Inflammatory macrophage treated with lipopolysaccharide for 1 hour (primary cell): ENCODE measurements at regions not wholly inside any gene's neighbourhood (a gene's known extent, or its start where the extent isn't known, plus 50 kb on each side); places are given as distances from the start of the nearest gene placed in this dataset.
"Not testable (repeated sequence)": the region's sequence is repeated elsewhere in the genome, so short reads cannot be mapped to it uniquely, and the experiment has no call there.

Source experiments
- DNase-seq, 2 donors: peaks; one replicate each; pipeline ENCODE4 v3.0.0-alpha.2; 2020 to 2022

DNA sequence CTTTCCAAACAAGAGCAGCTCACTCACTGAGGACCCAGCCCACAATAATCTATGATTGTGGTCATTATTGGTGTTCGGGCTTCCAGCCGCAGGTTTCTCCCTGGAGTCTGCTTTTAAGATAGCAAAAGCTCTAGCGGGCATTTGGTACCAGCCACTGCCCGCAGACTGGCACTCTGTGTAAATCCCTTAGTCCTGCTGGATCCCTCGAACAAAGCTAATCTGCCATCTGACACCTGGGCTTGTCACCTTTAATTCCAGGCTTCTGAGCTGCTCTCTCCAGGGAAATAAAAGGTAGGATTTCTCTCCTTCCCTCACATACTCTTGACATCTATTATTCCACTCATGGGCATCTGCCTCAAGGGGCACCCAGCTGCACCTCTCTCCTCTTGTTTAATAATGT lies 158.7 kb downstream of the PDCD6IP start:
- DNase-seq: no peak

DNA sequence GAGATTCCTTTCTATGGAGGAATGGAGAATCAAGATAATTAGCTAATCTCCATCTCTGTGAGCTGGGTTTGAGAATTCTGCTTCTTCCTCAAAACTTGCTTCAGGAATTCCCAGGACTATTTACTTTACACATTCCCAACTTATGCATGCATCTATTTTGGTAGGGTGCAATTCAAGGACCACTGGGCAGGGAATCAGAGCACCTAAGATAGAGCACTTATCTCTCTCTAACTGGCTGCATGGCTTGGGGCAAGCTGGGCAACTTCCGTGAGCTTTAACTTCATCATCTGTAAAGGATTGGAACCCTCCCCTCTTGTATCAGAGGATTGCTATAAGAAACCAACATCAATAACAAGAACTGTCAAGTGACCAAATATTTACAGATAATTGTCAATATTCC lies 160.2 kb downstream of the PDCD6IP start:
- no peak for DNase-seq

DNA sequence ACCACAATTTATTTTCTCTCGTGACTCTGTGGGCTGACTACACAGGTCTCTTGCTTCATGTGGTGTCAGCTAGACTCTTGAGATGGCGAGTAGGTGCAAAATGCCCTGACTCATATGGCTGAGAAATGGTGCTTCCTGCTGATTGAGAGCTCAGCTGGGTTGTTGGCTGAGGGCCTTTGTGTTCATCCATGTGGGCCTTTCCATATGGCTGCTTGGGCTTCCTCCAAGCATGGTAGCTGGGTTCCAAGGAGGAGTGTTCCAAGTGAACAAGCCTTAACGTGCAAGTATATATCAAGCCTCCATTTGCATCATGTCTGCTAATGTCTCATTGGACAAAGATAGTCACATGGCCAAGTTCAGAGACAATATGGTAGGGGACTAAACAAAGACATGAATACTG lies 164.0 kb downstream of the PDCD6IP start:
- no peak for DNase-seq

DNA sequence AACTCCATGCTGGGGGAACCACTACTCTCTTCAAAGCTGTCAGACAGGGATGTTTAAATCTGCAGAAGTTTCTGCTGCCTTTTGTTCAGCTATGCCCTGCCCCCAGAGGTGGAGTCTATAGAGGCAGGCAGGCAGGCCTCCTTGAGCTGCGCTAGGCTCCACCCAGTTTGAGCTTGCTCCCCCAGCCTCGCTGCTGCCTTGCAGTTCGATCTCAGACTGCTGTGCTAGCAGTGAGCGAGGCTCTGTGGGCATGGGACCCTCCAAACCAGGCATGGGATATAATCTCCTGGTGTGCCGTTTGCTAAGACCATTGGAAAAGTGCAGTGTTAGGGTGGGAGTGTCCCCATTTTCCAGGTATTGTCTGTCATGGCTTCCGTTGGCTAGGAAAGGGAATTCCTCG lies 171.8 kb downstream of the PDCD6IP start:
- not testable (repeated sequence) for DNase-seq

DNA sequence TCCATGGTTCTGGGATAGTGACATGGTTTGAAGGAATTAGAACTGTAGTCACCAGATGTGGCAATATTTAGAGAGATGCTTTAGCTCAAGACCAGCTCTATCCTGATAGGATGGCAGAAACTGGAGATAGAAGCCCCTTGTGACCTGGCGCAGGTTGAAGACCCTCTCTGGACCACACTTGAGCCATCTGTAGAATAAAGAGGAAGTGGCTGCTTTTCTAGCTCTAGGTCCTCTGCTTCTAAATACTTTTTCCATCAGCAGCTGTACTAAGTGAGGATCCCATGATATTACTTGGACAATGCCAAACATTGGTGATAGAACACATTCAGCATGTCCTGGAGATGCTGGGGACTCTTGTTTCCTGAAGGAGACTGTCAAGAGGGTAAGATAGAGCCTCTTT lies 172.6 kb downstream of the PDCD6IP start:
- no peak for DNase-seq

DNA sequence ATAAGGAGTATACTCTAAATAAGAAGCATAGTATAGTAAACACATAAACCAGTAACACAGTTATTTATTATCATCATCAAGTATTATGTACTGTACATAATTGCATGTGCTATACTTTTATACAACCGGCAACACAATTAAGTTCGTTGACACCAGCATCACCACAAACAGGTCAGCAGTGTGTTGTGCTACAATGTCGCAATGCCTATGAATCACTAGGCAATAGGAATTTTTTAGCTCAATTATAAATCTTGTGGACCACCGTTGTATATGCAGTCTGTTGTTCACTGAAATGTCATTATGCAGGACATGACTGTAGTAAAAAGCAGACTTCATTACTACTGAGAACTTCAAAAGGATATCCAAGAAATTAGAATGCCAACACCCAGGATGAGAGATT lies 177.0 kb downstream of the PDCD6IP start:
- no peak for DNase-seq

DNA sequence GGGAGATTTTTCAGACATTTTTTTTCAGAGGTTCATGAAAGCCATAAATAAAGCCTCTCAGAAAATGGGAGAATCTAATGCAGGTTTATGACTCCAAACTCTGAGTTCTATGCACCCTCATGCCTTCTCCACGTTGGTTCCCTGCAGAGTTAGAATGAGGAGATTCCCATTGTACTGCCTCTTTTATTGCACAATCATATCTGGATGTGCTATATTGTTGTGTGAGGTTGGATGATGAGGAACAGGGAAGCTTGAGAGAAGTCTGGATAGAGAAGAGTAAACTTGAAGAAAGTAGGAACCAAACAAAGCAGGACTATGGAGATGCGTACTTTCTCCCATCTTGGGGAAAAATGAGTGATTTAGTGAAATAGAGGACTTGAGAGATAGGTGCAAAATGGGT lies 178.8 kb downstream of the PDCD6IP start:
- no peak for DNase-seq

DNA sequence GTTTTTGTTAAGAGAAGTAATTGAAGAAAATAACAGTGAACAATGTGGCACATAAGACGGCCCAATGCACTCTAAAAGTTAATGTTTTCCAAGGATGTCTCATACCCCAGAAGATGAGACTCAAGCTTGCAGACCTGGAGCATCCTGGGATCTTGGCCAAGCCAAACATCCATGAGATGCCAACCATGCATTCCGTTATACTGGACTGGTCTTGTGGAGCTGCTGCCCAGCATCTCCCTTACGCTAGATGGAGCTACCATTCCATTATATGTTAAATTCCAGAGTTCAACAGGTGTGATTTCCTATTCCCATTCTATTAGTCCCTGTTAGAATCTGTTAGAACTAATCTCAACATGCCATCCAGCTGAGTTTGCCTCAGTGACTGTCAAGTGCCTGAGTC lies 181.8 kb downstream of the PDCD6IP start:
- no peak for DNase-seq

DNA sequence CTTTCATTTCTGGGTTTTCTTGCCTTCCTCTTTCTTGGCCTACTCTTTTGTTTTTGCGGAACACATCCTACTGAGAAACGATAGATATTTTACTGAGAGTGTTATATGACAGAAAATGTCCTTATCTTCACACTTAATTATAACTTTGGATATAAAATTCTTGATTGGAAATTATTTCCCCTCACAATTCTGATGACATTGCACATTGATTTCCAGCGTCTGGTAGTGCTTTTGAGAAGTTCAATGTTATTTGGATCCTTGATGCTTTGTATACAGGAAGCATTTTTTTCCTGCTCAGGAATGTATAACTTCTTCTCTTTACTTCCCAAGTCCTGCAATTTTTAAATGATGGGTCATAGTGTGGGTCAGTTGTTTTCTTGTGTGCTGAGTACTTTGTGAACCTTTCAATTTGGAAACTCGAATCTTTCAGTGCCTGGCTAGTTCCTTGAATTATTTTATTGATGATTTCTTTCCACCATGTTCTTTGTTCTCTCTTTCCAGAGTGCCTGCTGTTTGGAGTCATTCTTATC lies 183.9 kb downstream of the PDCD6IP start:
- DNase-seq: no peak

DNA sequence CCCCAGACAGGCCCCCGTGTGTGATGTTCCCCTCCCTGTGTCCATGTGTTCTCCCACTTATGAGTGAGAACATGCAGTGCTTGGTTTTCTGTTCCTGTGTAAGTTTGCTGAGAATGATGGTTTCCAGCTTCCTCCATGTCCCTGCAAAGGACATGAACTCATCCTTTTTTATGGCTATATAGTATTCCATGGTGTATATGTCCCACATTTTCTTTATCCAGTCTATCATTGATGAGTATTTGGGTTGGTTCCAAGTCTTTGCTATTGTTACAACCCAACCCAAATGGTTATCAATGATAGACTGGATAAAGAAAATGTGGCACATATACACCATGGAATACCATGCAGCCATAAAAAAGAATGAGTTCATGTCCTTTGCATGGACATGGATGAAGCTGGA lies 184.5 kb downstream of the PDCD6IP start:
- not testable (repeated sequence) for DNase-seq

DNA sequence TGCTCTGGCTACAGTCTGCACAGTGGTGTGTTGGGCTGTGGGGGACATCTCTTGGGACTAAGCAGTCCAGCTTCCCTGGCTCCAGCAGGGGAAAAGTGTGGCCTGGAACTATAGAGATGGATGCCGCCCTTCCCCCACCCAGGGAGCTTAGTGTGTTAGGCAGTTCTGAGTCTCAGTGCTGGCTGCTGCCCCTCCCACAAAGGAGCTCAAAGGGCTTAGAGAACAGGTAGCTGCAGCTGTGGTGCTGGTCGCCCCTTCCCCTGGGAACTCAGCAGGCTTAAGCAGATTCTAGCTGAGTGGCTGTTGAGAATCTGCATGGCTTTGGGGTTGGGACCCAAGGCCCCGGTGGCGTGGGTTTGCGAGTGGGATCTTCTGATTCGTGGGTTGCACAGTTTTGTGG lies 190.8 kb downstream of the PDCD6IP start:
- DNase-seq: no peak

DNA sequence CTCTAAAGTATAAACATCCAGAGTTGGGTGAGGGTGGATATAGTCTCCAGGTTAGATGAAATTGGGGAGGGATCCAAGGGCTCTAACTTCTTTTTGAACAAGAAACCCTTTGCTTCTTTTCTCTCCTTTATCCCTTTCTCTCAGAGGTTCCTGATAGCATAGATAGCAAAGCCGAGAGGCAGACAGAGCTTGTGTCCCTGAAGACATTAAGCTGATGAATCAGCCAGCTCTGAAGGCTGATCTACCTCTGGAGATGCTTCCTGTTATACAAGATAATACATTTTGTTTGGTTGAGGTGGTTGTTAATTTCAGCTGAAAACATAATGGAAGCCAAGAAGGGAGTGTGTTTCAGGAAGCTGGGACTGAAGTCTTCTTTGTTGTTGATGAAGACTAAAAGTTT lies 193.2 kb downstream of the PDCD6IP start:
- DNase-seq: no peak

DNA sequence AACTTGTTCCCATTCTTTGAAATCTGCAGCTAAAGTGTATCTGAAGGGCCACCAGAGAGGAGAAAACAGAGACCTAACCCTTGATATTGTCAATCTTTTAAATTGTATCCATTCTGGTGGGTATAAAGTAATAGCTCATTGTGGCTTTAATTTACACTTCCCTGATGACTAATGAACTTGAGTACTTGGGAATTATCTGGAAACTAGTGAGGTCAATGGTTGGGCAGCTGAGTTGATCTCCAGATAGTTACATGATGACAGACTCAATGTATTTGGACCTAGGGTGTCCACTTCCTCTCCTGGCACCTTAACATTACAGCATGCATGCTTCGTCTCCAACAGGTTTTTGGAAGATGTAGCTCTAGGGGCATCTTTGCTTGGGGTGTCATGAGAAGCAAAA lies 195.2 kb downstream of the PDCD6IP start:
- DNase-seq: no peak

DNA sequence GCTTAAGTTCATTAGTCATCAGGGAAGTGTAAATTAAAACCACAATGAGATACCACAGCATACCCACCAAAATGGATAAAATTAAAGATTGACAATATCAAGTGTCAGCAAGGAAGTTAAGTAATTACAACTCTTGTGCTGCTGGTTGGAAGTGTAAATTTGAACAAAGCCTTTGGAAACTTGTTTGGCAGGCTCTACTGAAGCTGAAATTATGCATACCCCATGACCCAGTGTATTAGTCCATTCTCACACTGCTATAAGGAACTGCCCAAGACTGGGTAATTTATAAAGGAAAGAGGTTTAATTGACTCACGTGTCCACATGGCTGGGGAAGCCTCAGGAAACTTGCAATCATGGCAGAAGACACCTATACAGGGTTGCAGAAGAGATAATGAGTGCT lies 196.1 kb downstream of the PDCD6IP start:
- DNase-seq: no peak

DNA sequence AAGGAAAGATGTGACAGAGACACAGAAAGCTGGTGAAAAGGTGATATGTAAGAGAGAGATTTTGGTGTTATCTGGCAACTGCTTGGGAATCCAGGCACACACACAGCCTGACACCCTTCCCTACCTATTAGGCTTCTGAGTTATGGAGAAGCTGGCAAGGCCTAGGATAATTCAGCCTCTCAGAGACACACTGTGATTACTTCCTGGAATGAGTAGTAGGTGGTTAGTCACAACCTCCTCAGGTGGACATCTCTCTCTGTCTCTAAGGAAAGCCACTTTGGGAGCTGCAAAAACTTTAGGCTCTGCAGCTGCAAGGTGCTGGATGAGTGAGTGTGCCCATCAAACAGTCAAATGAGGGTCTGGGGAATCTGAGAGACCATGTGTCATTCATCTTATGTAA lies 201.9 kb downstream of the PDCD6IP start:
- DNase-seq: no peak

DNA sequence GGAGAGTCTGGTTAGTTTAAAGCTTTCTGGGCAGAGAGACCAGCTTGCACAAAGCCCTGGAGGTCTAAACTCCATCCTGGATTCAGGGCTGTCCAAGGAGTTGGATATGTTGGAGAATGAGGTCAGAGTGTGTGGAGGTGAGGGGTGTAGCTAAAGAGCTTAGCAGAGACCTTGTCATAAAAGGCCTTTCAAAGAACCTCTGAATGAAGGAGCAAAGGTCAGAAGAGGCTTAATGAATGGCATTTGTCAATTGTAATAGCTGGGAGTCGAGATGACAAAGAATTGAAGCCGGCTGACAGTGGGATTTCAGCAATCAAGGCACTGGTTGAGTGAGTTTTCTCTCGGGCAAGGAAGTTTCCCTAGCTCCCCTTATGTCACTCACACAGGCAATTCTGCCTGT lies 202.6 kb downstream of the PDCD6IP start:
- no peak for DNase-seq

DNA sequence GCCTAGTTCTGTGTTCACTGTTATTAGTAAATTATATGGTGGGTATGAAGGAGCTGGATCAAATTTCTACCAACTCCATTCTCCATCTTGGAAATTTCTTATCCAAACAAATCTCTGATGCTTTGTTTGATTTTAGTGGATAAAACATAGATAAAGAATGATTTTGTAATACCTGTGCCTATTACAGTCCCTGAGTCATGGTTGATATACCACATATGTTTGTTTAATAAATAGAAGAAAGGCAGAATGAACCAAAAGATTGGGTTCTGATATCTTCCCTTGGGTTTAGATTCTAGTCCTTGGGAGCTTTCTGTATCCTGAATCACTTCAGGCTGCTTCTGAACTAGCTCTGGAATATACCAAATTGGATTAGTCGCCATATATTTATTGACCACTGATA lies 203.6 kb downstream of the PDCD6IP start:
- no peak for DNase-seq

DNA sequence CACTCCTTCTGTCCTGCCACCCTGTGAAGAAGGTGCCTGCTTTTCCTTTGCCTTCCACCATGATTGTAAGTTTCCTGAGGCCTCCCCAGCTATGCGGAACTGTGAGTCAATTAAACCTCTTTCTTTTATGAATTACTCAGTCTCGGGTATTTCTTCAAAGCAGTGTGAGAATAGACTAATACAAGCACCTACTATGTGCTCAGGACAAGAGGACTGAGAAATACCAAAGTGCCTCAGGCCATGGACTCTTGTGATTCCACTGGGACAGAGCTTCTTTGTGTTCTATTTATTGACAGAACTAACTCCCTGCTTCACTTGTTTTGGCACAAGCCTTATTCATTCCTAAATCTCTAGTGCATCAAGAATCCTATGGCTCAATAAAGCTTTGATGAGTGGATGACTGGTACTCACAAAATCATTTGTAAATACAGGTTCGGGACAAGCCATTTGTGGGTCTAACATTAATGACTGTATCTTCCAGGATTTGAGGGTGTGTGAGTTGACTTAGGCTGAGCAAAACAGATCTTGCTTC lies 204.2 kb downstream of the PDCD6IP start:
- DNase-seq: no peak

DNA sequence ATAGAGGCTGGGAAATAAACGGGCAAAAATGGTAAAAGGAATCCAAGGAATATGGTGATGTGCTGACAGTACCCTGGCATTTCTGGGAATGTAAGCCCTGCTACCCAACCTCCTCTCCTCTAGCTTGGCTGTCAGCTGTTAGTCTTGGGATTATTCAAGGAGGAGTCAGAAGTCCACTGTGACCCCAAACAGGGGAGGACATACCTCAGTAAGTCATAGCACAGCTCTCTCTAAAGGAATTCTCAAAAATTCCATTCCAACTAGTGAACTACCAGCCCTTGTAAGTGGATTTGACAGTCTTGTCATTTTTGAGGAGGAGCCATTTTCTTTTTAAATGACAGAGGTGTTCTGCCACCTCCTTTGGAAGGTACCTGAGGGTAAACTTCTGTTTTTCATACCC lies 207.5 kb downstream of the PDCD6IP start:
- no peak for DNase-seq

DNA sequence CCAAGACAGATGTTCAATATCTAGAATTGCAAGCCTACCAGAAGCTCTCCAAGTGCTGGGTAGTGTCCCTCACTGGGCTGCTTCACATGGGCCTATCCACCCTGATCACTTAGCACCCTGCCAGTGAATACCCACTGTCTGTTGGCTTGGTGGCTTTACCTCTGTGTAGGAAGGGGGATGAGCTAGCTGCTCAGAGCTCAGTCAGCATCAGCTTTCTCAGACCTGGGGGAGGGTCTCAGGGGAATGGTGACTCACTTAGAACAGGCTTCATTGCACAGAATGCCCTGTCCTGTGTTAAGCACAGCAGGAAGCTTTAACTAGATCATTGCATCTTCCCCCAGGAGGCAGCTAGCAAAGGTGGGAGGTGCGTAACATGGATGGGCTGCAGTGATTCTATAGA lies 209.8 kb downstream of the PDCD6IP start:
- no peak for DNase-seq

DNA sequence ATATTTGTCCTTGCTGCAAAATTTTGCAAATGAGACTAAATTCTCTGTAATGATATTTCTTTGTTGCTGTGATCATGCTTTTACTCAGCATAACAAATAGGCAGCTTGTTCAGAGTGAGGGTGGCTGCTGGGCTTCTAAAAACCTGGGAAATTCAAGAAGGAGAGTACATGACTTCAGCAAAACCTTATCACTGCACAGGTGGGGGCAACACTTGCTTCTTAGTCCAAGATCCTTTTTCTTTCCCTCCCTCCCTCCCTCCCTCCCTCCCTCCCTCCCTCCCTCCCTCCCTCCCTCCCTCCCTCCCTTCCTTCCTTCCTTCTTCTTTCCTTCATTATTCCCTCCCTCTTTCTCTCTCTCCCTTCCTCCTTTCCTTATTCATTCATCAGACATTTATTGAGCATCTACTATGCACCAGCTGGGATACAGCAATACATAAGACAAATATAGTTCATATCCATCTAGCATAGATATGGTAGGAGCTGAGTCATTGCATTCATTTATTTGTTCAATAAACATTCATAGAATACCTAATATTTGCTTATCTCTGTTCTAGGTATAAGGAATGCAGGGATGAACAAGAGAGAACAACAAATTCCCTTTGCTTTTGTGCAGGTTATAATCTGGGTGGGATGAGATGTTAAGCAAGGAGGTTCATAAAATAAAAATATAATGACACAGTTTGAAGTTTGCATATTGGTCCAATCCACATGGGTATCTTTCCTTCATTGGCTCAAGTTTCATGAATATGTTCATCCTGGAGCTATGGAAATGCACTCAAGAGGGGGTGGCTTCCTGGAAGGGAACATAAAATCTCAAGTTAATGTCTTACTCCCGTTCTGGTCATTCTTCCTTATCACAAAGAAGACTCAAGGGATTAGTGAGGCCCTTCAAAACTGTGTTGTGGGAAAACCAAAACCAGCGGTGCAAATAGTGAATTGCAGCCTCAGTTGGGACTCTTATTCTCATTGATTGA lies 210.7 kb downstream of the PDCD6IP start:
- no peak for DNase-seq

DNA sequence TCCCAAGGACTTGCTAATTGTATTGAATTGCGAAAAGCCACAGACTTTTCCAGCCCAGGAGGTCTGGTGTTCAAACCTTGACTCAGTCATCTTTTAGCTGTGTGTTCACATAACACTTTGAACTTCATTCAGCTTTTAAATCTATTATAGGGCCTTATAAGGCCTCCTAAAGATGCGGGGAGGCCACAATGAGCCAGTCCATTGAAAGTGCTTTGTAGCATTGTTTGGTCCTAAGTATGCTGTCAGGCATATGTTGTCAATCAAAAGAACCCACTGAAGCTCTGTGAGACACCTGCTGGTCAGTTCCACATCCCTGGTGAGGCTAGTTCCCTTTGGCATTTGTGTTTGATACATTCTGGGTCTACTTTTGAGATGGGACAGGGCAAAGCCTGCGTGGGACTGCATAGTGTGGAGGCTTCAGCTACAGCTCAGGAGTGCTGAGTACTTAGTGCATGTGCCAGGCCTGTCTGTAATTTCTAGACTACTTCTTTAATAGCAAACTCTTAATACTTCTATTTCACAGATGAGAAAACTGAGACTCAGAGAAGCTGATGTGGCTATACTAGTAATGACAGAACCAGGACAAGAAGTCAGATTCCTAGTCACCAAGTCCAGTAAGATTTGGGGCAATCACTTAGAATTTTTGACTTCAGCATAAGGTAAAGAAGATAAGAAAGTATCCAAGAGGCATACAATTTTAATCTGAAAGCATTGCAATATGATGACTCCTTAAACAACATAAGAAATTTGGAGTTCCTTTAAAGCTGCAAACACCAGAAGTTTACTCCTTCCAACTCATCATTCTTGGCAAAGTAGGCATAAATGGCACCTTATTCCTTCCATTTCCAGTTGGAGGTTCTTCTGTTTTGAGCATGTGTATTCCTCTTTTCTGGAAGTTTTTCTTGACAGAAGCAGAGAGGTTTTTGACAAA lies 213.0 kb downstream of the PDCD6IP start:
- no peak for DNase-seq

DNA sequence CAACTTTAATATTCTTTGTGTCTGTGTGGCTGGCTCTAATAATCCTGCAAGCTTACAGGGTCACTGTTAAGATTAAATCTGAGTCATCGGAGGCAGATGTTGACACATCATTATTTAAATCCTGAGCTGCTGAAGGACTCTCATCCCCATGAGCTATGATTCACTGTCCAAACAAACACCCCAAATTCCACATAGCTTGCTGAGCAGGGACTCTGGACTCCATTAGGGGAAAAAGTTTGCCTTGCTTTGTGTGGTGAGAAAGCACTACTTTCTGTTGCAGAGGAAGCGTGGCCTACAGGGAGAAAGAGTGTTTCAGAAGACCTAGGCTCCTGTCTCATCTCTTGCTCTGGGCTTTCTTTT lies 213.7 kb downstream of the PDCD6IP start:
- peak in 1 of 2 donors; percentile 6 for DNase-seq
